D721Med (cell line): ENCODE measurements at regions not wholly inside any gene's neighbourhood (a gene's known extent, or its start where the extent isn't known, plus 50 kb on each side); places are given as distances from the start of the nearest gene placed in this dataset.

Experiments
- DNase-seq: peaks from one replicate; pipeline ENCODE4 v3.0.0; 2011; ENCODE audit warnings: low spot score; ENCODE audit not compliant: insufficient read length
- FAIRE-seq: peaks from 2 replicates; lab custom pipeline; 2011; peaks lifted over from hg19 to GRCh38; lab: Jason Lieb, UNC
- CTCF ChIP-seq: IDR thresholded peaks from 2 replicates; pipeline ENCODE4 v1.5.1; 2012; ENCODE audit warnings: mild to moderate bottlenecking, control low read depth; ENCODE audit not compliant: insufficient read depth; ENCODE audit errors: missing control alignments

GRCh38 chr5:89849830-89850512 lies 559.6 kb downstream of the CETN3 start:
- FAIRE-seq: no peak
- no peak for DNase-seq
- TF ChIP-seq CTCF: no peak

DNA sequence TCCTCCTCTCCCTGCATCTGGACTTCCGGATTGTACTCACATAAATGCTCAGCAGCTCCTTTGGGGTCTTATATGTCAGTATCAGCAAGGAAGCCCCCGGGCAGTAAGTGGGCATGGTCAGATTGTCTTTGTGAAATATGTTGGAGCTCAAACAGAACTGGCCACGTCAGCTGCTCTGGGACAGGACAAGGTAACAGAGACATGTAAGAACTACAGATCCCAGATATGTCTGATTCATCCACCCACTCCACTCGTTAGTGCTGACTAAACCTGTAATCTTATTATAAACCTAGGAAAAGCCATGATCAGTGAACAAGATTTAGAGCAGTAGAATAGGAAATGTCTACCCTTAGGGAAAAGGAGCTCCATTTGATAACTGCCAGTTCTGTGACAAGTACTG lies 561.8 kb downstream of the CETN3 start:
- TF ChIP-seq CTCF: no peak
- FAIRE-seq (no peak), DNase-seq (no peak)

GRCh38 chr5:89844548-89844947 lies 565.0 kb downstream of the CETN3 start:
- TF ChIP-seq CTCF: no peak
- DNase-seq: no peak
- FAIRE-seq: no peak

DNA sequence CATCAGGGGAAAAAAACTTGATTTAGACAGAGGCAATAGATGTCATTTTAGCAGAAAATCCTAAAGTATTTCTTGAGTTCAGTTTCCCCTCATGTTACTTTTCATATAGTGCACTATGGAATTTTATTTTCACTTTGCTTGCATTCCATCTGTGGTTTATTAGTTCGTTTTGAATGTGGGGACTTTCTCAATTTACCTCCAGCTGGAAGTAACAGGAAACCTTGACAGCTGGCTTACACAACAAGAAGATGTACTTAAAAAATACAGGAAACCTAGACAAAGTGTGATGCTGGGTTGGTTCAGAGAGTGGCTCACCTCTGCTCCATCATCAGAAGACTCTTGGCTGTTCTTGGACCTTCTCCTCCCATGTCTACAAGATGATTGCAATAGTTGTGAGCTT lies 567.0 kb downstream of the CETN3 start:
- TF ChIP-seq CTCF: no peak
- FAIRE-seq (no peak), DNase-seq (no peak)

DNA sequence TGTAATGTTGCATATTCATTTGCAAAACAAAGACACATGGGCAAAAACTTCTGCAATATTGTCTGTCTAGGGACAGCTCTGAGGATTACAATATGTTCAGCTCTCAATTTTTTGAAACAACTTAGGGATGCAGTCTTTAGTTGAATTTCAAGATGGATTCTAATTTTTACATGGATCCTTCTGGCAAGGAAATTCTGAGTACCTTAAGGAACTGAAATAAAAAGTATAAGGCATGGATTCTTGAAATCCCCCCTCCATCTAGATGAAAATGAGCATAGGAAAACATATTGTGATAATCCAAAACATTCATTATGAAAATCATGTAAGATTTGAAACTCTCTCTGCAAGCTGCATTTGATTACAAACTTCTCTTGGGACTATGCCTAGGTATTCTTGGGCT lies 568.6 kb downstream of the CETN3 start:
- no peak for TF ChIP-seq CTCF
- DNase-seq (no peak), FAIRE-seq (no peak)

- DNase-seq: no peak
Measured at GRCh38 chr5:89830691-89831090, 578.9 kb downstream of the CETN3 start.

GRCh38 chr5:89827960-89828359 lies 581.6 kb downstream of the CETN3 start:
- DNase-seq (no peak), FAIRE-seq (no peak)
- TF ChIP-seq CTCF: no peak

More at GRCh38 chr5:89830691-89831090, 578.9 kb downstream of the CETN3 start:
- FAIRE-seq: no peak
- no peak for TF ChIP-seq CTCF
